Choroid plexus epithelial cell (primary cell): ENCODE measurements at regions not wholly inside any gene's neighbourhood (a gene's known extent, or its start where the extent isn't known, plus 50 kb on each side); places are given as distances from the start of the nearest gene placed in this dataset.
A peak's percentile ranks its signal among the peaks of the same experiment; 100 is the strongest.

ENCODE experiments used
- DNase-seq: peaks from one replicate; pipeline ENCODE4 v3.0.0-alpha.2; 2010; ENCODE audit warnings: low read depth
- H3K4me3 ChIP-seq: 2 replicates; pipeline ENCODE4 v1.5.1; 2011; ENCODE audit warnings: low read depth, mild to moderate bottlenecking, control low read depth, low read length, moderate library complexity
- CTCF ChIP-seq: conservative IDR thresholded peaks from 2 replicates; pipeline ENCODE4 v1.5.1; 2011; ENCODE audit warnings: low read depth, mild to moderate bottlenecking, control low read depth, inconsistent platforms, low read length, moderate library complexity

DNA sequence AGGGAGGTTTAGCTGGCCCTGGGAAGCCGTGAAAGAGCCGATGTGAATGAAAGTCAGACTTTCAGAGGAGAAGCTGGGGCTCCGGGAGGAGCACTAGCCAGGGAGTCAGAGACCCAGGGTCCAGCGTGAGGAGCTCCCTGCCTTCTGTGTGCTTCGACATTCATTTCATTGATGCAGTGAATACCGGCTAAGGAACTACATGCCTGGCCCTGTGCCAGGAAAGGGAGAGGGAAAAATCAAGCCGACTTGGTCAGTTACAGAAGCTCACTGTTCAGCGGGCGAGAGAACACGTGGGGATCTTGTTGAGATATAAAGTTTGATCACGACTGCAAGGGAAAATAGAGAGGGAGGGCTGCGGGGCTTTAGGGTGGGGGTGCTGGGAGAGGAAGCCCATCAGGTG lies 76.7 kb upstream of the RUNX3 start:
- no peak overlapping the region for H3K4me3 ChIP-seq
- peak; percentile 80 for DNase-seq
- no peak for TF ChIP-seq CTCF

- no peak for TF ChIP-seq CTCF
- DNase-seq = no peak
- H3K4me3 ChIP-seq = no peak overlapping the region
Measured at GRCh38 chr1:25004355-25004754, 74.3 kb upstream of the RUNX3 start.

- no peak overlapping the region for H3K4me3 ChIP-seq
- TF ChIP-seq CTCF = no peak
- DNase-seq = peak; percentile 81
Measured at GRCh38 chr1:25003457-25004190, 73.5 kb upstream of the RUNX3 start.

GRCh38 chr1:25003000-25003399 lies 72.9 kb upstream of the RUNX3 start:
- DNase-seq = no peak
- H3K4me3 ChIP-seq = no peak overlapping the region
- TF ChIP-seq CTCF = no peak

GRCh38 chr1:25001125-25001915 lies 71.2 kb upstream of the RUNX3 start:
- H3K4me3 ChIP-seq = no peak overlapping the region
- TF ChIP-seq CTCF = no peak
- no peak for DNase-seq

GRCh38 chr1:24999906-25000305 lies 69.8 kb upstream of the RUNX3 start:
- DNase-seq = no peak
- H3K4me3 ChIP-seq = no peak overlapping the region
- TF ChIP-seq CTCF = no peak
